ENCODE measurements at regions not wholly inside any gene's neighbourhood (a gene's known extent, or its start where the extent isn't known, plus 50 kb on each side); places are given as distances from the start of the nearest gene placed in this dataset.

DNA sequence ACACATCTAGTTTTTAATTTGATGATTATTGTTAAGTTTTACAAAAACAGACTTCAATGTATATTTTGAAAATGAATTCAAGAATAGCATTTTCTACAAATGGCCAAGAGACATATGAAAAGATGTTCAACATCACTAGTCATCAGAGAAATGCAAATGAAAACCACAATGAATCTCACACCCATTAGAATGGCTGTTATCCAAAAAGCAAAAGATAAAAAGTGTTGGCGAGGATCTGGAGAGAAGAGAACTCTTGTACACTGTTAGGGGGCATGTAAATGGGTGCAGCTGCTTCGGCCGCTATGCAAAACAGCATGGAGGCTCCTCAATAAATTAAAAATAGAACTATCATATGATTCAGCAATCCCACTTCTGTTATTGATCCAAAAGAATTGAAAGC is 185.8 kb upstream of the CCN2 start:
- Histone ChIP-seq H3K23ac (ENCODE audit: insufficient read length) (no peak overlapping the region), H3K4me2 (ENCODE audit: insufficient read depth in 1 of 2, low read depth in 2 of 2, low read length in 2 of 2) (no peak overlapping the region), H3K14ac (ENCODE audit: insufficient read length) (no peak overlapping the region), H3K4ac (replicated peaks; ENCODE audit: insufficient read length, low read depth, low read length) (no peak overlapping the region), H3K4me3 (ENCODE audit: extremely low read depth in 1 of 4, insufficient read depth in 2 of 4, low read depth in 3 of 4, low read length in 4 of 4) (no peak overlapping the region), H3K18ac (ENCODE audit: extremely low read depth, low read length) (no peak overlapping the region), H3K4me1 (replicated peaks in 1 of 4; ENCODE audit: control insufficient read depth in 3 of 4, insufficient read depth in 4 of 4, low read length in 3 of 4) (peaks cover 1 to 8% (median 5%) of the 10 kb centered on the region in 4 experiments; a peak in 6 of 7 replicates), H3K9ac (replicated peaks in 1 of 4; ENCODE audit: extremely low read depth in 1 of 4, low read depth in 3 of 4, low read length in 3 of 4) (no peak overlapping the region), H3K79me2 (ENCODE audit: control insufficient read depth in 1 of 2, insufficient read depth in 2 of 2, low read length in 2 of 2) (no peaks in the 10 kb centered on the region), H2AK5ac (ENCODE audit: low read depth, low read length) (no peak overlapping the region), H2BK12ac (ENCODE audit: low read depth, low read length) (no peak overlapping the region), H4K20me1 (replicated peaks in 1 of 2; ENCODE audit: control insufficient read depth in 1 of 2, insufficient read depth in 2 of 2, low read length in 2 of 2) (no peaks in the 10 kb centered on the region), H3K9me3 (ENCODE audit: insufficient read depth in 2 of 2, low read depth in 1 of 2, low read length in 1 of 2) (no peaks in the 10 kb centered on the region), H3K27ac (ENCODE audit: low read depth, low read length) (no peak overlapping the region), H4K5ac (ENCODE audit: insufficient read length, low read depth, low read length) (no peak overlapping the region), H3K23me2 (ENCODE audit: low read depth, low read length) (no peaks in the 10 kb centered on the region), H4K91ac (replicated peaks; ENCODE audit: insufficient read length, low read length) (no peak overlapping the region), H2BK5ac (ENCODE audit: low read depth, low read length) (no peak overlapping the region), H3K27me3 (replicated peaks in 1 of 4; ENCODE audit: control insufficient read depth in 3 of 4, extremely low read depth in 1 of 4, insufficient read depth in 3 of 4, low read length in 3 of 4) (no peaks in the 10 kb centered on the region), H2AFZ (ENCODE audit: low read length) (no peak overlapping the region), H2BK20ac (ENCODE audit: low read length) (no peak overlapping the region), H2BK120ac (replicated peaks; ENCODE audit: low read depth, low read length) (no peak overlapping the region), H2BK15ac (ENCODE audit: low read length) (no peak overlapping the region), H3K56ac (replicated peaks; ENCODE audit: insufficient read length, low read depth, low read length) (no peak overlapping the region), H4K8ac (ENCODE audit: extremely low read depth, insufficient read depth, low read length) (no peak overlapping the region), H3K36me3 (ENCODE audit: control insufficient read depth in 2 of 4, insufficient read depth in 4 of 4, low read length in 3 of 4) (no peaks in the 10 kb centered on the region), H3K79me1 (ENCODE audit: low read depth, low read length) (no peaks in the 10 kb centered on the region)
- 71% methylated on average over 3 of the region's 3 CpGs; no CpG with 5 or more reads in 1 of the 2 experiments for WGBS, 2 experiments (ENCODE audit: extremely low coverage in 1 of 2, insufficient coverage in 1 of 2, insufficient read length in 1 of 2, insufficient replicate concordance in 2 of 2, low coverage in 1 of 2, low lambda C conversion rate in 2 of 2, missing lambda C conversion rate in 1 of 2)
- ChIA-PET CTCF (ENCODE audit: partially characterized antibody) (interaction anchor here (1.0 to 1.4 kb wide), 2 partner anchors 12 to 208 kb away, joined by 3 read pairs; no protein-coding TSS in a partner anchor), POLR2A (ENCODE audit: partially characterized antibody) (no interaction called here)
- FAIRE-seq (no peak), DNase-seq (ENCODE audit: low read depth in 1 of 2, low spot score in 2 of 2) (no peak)
- TF ChIP-seq CTCF (IDR thresholded peaks at IDR 0.05; ENCODE audit: control extremely low read depth in 1 of 3, insufficient read depth in 1 of 3, low read depth in 1 of 3, low read length in 3 of 3) (no peak), BACH1 (IDR thresholded peaks at IDR 0.05; ENCODE audit: low read length) (no peak), NANOG (IDR thresholded peaks at IDR 0.05; ENCODE audit: insufficient read depth, low read depth, low read length, poor library complexity, severe bottlenecking) (no peak), FOSL1 (IDR thresholded peaks at IDR 0.05; ENCODE audit: insufficient read depth, low read depth, low read length) (no peak), CEBPB (IDR thresholded peaks at IDR 0.05; ENCODE audit: low read depth, low read length) (no peak), SAP30 (IDR thresholded peaks at IDR 0.05; ENCODE audit: insufficient read depth, insufficient replicate concordance, low read length) (no peak), SP4 (IDR thresholded peaks at IDR 0.05; ENCODE audit: low read length) (no peak), CHD2 (IDR thresholded peaks at IDR 0.05; ENCODE audit: low read length) (no peak), KDM5A (IDR thresholded peaks at IDR 0.05; ENCODE audit: low read length) (no peak), RFX5 (IDR thresholded peaks at IDR 0.05; ENCODE audit: borderline replicate concordance, low read depth, low read length) (no peak), KDM1A (IDR thresholded peaks at IDR 0.05; ENCODE audit: borderline replicate concordance, low read length) (no peak)
- TF ChIP-seq, protein P1, sequence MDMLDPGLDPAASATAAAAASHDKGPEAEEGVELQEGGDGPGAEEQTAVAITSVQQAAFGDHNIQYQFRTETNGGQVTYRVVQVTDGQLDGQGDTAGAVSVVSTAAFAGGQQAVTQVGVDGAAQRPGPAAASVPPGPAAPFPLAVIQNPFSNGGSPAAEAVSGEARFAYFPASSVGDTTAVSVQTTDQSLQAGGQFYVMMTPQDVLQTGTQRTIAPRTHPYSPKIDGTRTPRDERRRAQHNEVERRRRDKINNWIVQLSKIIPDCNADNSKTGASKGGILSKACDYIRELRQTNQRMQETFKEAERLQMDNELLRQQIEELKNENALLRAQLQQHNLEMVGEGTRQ (IDR thresholded peaks at IDR 0.05; ENCODE audit: low read length), result no peak

Data from H1 (cell line).